ENCODE measurements at regions not wholly inside any gene's neighbourhood (a gene's known extent, or its start where the extent isn't known, plus 50 kb on each side); places are given as distances from the start of the nearest gene placed in this dataset.

DNA sequence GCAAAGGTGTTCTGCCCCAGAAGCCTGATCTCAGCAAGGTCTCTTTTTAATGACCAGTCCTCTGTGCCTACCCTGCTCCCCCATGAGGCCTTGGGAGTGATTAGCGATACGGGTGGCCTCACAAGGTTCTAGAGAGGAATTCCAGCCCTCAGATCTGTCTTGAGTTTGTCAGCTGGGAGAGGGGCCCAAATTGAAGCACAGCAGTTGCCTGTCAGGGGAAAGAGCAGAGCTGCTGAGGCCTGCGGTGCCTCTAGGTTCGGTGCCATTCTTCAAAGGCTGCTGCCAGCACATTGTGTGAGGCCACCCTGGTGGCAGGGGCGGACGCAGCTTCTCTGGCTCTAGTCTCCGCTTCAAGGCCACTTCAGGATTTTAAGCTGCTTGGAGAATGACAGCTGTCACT is 85.7 kb upstream of the GRIA1 start:
- TF ChIP-seq JUN (IDR thresholded peaks at IDR 0.05; ENCODE audit: low read depth, low read length) (no peak), SP1 (IDR thresholded peaks at IDR 0.05; ENCODE audit: low read depth, low read length) (no peak), NRF1 (IDR thresholded peaks at IDR 0.05; ENCODE audit: low read depth, low read length) (no peak), RFX5 (IDR thresholded peaks at IDR 0.05; ENCODE audit: borderline replicate concordance, low read depth, low read length) (no peak), TBP (IDR thresholded peaks at IDR 0.05; ENCODE audit: low read depth, low read length) (no peak), POLR2AphosphoS5 (IDR thresholded peaks at IDR 0.05; ENCODE audit: low read depth, low read length) (no peak), EGR1 (IDR thresholded peaks at IDR 0.05; ENCODE audit: borderline replicate concordance, low read depth, low read length) (no peak), POLR2A (IDR thresholded peaks at IDR 0.05; ENCODE audit: control extremely low read depth in 1 of 2, low read depth in 2 of 2, low read length in 2 of 2) (no peak), CREB1 (IDR thresholded peaks at IDR 0.05) (no peak), TAF1 (IDR thresholded peaks at IDR 0.05; ENCODE audit: low read depth, low read length) (no peak)
- TF ChIP-seq, protein P1, sequence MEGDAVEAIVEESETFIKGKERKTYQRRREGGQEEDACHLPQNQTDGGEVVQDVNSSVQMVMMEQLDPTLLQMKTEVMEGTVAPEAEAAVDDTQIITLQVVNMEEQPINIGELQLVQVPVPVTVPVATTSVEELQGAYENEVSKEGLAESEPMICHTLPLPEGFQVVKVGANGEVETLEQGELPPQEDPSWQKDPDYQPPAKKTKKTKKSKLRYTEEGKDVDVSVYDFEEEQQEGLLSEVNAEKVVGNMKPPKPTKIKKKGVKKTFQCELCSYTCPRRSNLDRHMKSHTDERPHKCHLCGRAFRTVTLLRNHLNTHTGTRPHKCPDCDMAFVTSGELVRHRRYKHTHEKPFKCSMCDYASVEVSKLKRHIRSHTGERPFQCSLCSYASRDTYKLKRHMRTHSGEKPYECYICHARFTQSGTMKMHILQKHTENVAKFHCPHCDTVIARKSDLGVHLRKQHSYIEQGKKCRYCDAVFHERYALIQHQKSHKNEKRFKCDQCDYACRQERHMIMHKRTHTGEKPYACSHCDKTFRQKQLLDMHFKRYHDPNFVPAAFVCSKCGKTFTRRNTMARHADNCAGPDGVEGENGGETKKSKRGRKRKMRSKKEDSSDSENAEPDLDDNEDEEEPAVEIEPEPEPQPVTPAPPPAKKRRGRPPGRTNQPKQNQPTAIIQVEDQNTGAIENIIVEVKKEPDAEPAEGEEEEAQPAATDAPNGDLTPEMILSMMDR (IDR thresholded peaks at IDR 0.05; ENCODE audit: control extremely low read depth in 1 of 3, insufficient read depth in 1 of 3, low read depth in 1 of 3, low read length in 3 of 3), result peak; percentile 1 to 29 (median 17)
